Keratinocyte (primary cell): ENCODE measurements at regions not wholly inside any gene's neighbourhood (a gene's known extent, or its start where the extent isn't known, plus 50 kb on each side); places are given as distances from the start of the nearest gene placed in this dataset.

Experiments used
- DNase-seq: peaks from one replicate; pipeline ENCODE4 v3.0.0-alpha.2; 2011; ENCODE audit warnings: low read depth, missing footprints, low spot score
- FAIRE-seq: peaks from 2 replicates; lab custom pipeline; 2011; peaks lifted over from hg19 to GRCh38; lab: Jason Lieb, UNC
- H2AFZ ChIP-seq: 2 replicates; pipeline ENCODE4 v1.6.0; 2012; ENCODE audit warnings: low read length, control low read depth, inconsistent platforms; ENCODE audit not compliant: control insufficient read depth
- H3K27ac ChIP-seq: 2 replicates; pipeline ENCODE4 v1.5.1; 2011; ENCODE audit warnings: low read length; ENCODE audit not compliant: control insufficient read depth, insufficient read depth
- H3K27me3 ChIP-seq: 3 replicates; pipeline ENCODE4 v1.6.0; 2011; ENCODE audit warnings: low read length; ENCODE audit not compliant: control insufficient read depth, insufficient read depth; ENCODE audit errors: extremely low read depth
- H3K36me3 ChIP-seq, 2 experiments: 2 replicates in 1 of 2; 3 replicates in 1 of 2; pipeline ENCODE4 v1.5.1; 2011; ENCODE audit warnings: low read length in 2 of 2, mild to moderate bottlenecking in 1 of 2; ENCODE audit not compliant: control insufficient read depth in 2 of 2, insufficient read depth in 2 of 2; ENCODE audit errors: extremely low read depth in 1 of 2
- H3K4me1 ChIP-seq: 3 replicates; pipeline ENCODE4 v1.5.1; 2011; ENCODE audit warnings: low read length; ENCODE audit not compliant: control insufficient read depth, insufficient read depth; ENCODE audit errors: extremely low read depth
- H3K4me2 ChIP-seq: 3 replicates; pipeline ENCODE4 v1.6.0; 2011; ENCODE audit warnings: low read depth, low read length; ENCODE audit not compliant: control insufficient read depth, insufficient read depth; ENCODE audit errors: extremely low read depth
- H3K4me3 ChIP-seq, 3 experiments: fragments of 200-600 bp in 1 of 3; sonication (generic) in 1 of 3; 2 replicates in 2 of 3; 3 replicates in 1 of 3; pipeline ENCODE4 v1.5.1; 2011 to 2016; ENCODE audit warnings: low read length in 3 of 3, mild to moderate bottlenecking in 3 of 3, control low read depth in 2 of 3, inconsistent platforms in 1 of 3, low read depth in 1 of 3, mixed read lengths in 1 of 3, mixed run types in 1 of 3, moderate library complexity in 1 of 3; ENCODE audit not compliant: control insufficient read depth in 2 of 3, insufficient read depth in 2 of 3; ENCODE audit errors: extremely low read depth in 1 of 3
- H3K79me2 ChIP-seq: 2 replicates; pipeline ENCODE4 v1.6.0; 2012; ENCODE audit warnings: low read length; ENCODE audit not compliant: control insufficient read depth, insufficient read depth
- H3K9ac ChIP-seq: 3 replicates; pipeline ENCODE4 v1.6.0; 2011; ENCODE audit warnings: low read length; ENCODE audit not compliant: control insufficient read depth, insufficient read depth; ENCODE audit errors: extremely low read depth
- H3K9me1 ChIP-seq: 3 replicates; pipeline ENCODE4 v1.6.0; 2011; ENCODE audit warnings: low read length; ENCODE audit not compliant: control insufficient read depth, insufficient read depth; ENCODE audit errors: extremely low read depth
- H3K9me3 ChIP-seq: 2 replicates; pipeline ENCODE4 v1.5.1; 2012; ENCODE audit warnings: low read depth, low read length; ENCODE audit not compliant: control insufficient read depth
- H4K20me1 ChIP-seq: 3 replicates; pipeline ENCODE4 v1.6.0; 2011; ENCODE audit warnings: low read length; ENCODE audit not compliant: control insufficient read depth, insufficient read depth; ENCODE audit errors: extremely low read depth
- CTCF ChIP-seq, 3 experiments: IDR thresholded peaks in 1 of 3; conservative IDR thresholded peaks in 1 of 3; optimal IDR thresholded peaks in 1 of 3; 2 replicates in 2 of 3; 3 replicates in 1 of 3; pipeline versions ENCODE3 to v1.5.1; 2011; ENCODE audit warnings: low read length in 3 of 3, mild to moderate bottlenecking in 3 of 3, moderate library complexity in 2 of 3, control low read depth in 1 of 3, inconsistent platforms in 1 of 3; ENCODE audit not compliant: insufficient read depth in 2 of 3; ENCODE audit errors: extremely low read depth in 1 of 3
- EZH2 ChIP-seq: IDR thresholded peaks from one replicate; pipeline ENCODE4 v1.6.1; 2012; ENCODE audit warnings: inconsistent platforms, mild to moderate bottlenecking, low read length, moderate library complexity
- dilution Hi-C: fragments of 300-500 bp; cut with MboI; formaldehyde crosslinking; loops from one replicate; pipeline ENCODE4 v1.7.0; 2020; ENCODE audit warnings: low sequenced_read_pairs; ENCODE audit not compliant: extremely low pct_ligation_motif_present

GRCh38 chr9:95634114-95634513 lies 117.3 kb upstream of the PTCH1 start:
- dilution Hi-C loops = no loop called here
- no peaks in the 10 kb centered on the region for H3K9me1 ChIP-seq
- H3K36me3 ChIP-seq = no peaks in the 10 kb centered on the region
- H3K9me3 ChIP-seq = no peaks in the 10 kb centered on the region
- FAIRE-seq (no peak), DNase-seq (no peak)
- H3K9ac ChIP-seq = no peak overlapping the region
- TF ChIP-seq EZH2 (no peak), CTCF (optimal IDR thresholded peaks at IDR 0.05 in 1 of 3, IDR thresholded peaks at IDR 0.05 in 1 of 3, conservative IDR thresholded peaks at IDR 0.05 in 1 of 3; ENCODE audit: extremely low read depth in 1 of 3, insufficient read depth in 2 of 3, low read length in 3 of 3) (no peak)
- no peaks in the 10 kb centered on the region for H3K4me1 ChIP-seq
- H3K27ac ChIP-seq = no peak overlapping the region
- H3K79me2 ChIP-seq = no peaks in the 10 kb centered on the region
- H3K4me3 ChIP-seq = no peak overlapping the region
- H3K27me3 ChIP-seq = peaks cover 6% of the 10 kb centered on the region
- H4K20me1 ChIP-seq = no peaks in the 10 kb centered on the region
- H2AFZ ChIP-seq = no peak overlapping the region
- H3K4me2 ChIP-seq = no peak overlapping the region

GRCh38 chr9:95629585-95629984 lies 112.8 kb upstream of the PTCH1 start:
- no peak overlapping the region for H2AFZ ChIP-seq
- peaks cover 9% of the 10 kb centered on the region for H3K4me1 ChIP-seq
- no peak for DNase-seq
- no peaks in the 10 kb centered on the region for H3K27me3 ChIP-seq
- no peaks in the 10 kb centered on the region for H3K9me1 ChIP-seq
- H3K27ac ChIP-seq = no peak overlapping the region
- no peak for FAIRE-seq
- H3K9ac ChIP-seq = no peak overlapping the region
- no peaks in the 10 kb centered on the region for H3K79me2 ChIP-seq
- no peaks in the 10 kb centered on the region for H3K36me3 ChIP-seq
- H3K4me3 ChIP-seq = no peak overlapping the region
- TF ChIP-seq CTCF (optimal IDR thresholded peaks at IDR 0.05 in 1 of 3, IDR thresholded peaks at IDR 0.05 in 1 of 3, conservative IDR thresholded peaks at IDR 0.05 in 1 of 3; ENCODE audit: extremely low read depth in 1 of 3, insufficient read depth in 2 of 3, low read length in 3 of 3) (no peak), EZH2 (no peak)
- H3K9me3 ChIP-seq = no peaks in the 10 kb centered on the region
- H3K4me2 ChIP-seq = no peak overlapping the region
- no peaks in the 10 kb centered on the region for H4K20me1 ChIP-seq
- dilution Hi-C loops = no loop called here
